PC-9 (cell line): ENCODE measurements at regions not wholly inside any gene's neighbourhood (a gene's known extent, or its start where the extent isn't known, plus 50 kb on each side); places are given as distances from the start of the nearest gene placed in this dataset.

ENCODE experiments used
- BruUV-seq: library from RNA; stranded (reverse); fragments of 400-500 nt; replicated peaks from 2 replicates; lab custom pipeline; 2021; lab: Mats Ljungman, UMichigan
- CTCF ChIA-PET: fragments of 300-600 bp; sonication (Branson Sonifier 250); formaldehyde crosslinking; loops from one replicate; lab custom pipeline; 2022; ENCODE audit warnings: antibody characterized with exemption; lab: Charles Lee
- POLR2A ChIA-PET: fragments of 300-600 bp; sonication (Branson Sonifier 250); formaldehyde crosslinking; loops from one replicate; lab custom pipeline; 2022; ENCODE audit warnings: antibody characterized with exemption; ENCODE audit not compliant: unreplicated experiment; lab: Charles Lee
- DNase-seq, 2 experiments: peaks; one replicate each; pipeline versions ENCODE4 v3.0.0 to v3.0.0-alpha.2; 2015 to 2022; ENCODE audit warnings: mixed read lengths in 1 of 2
- H2AFZ ChIP-seq: fragments of 200-600 bp; sonication (generic); 2 replicates; pipeline ENCODE4 v1.8.1; 2017; ENCODE audit warnings: antibody characterized with exemption
- H3F3A ChIP-seq: fragments of 200-600 bp; sonication (generic); 2 replicates; pipeline ENCODE4 v1.8.1; 2017; ENCODE audit warnings: antibody characterized with exemption, mild to moderate bottlenecking, low read depth; ENCODE audit not compliant: insufficient read depth
- H3K27ac ChIP-seq: fragments of 200-600 bp; sonication (generic); 2 replicates; pipeline ENCODE4 v1.6.1; 2016; ENCODE audit warnings: mixed run types
- H3K27me3 ChIP-seq: fragments of 200-600 bp; sonication (generic); 2 replicates; pipeline ENCODE4 v1.6.1; 2016; ENCODE audit warnings: low read depth, mixed run types; ENCODE audit not compliant: insufficient read depth
- H3K36me3 ChIP-seq: fragments of 200-600 bp; sonication (generic); 2 replicates; pipeline ENCODE4 v1.6.1; 2016; ENCODE audit warnings: low read depth, mixed run types
- H3K4me1 ChIP-seq: fragments of 200-600 bp; sonication (generic); replicated peaks from 2 replicates; pipeline ENCODE4 v1.6.1; 2016; ENCODE audit warnings: mixed run types; ENCODE audit not compliant: insufficient read depth
- H3K4me2 ChIP-seq: fragments of 200-600 bp; sonication (generic); 2 replicates; pipeline ENCODE4 v1.6.1; 2017; ENCODE audit warnings: mixed run types
- H3K4me3 ChIP-seq: fragments of 200-600 bp; sonication (generic); 2 replicates; pipeline ENCODE4 v1.6.1; 2016; ENCODE audit warnings: mixed run types
- H3K79me2 ChIP-seq: fragments of 200-600 bp; sonication (generic); 2 replicates; pipeline ENCODE4 v1.6.1; 2017; ENCODE audit warnings: low read depth, mixed run types
- H3K9me2 ChIP-seq: fragments of 200-600 bp; sonication (generic); 2 replicates; pipeline ENCODE4 v1.8.1; 2017; ENCODE audit warnings: mild to moderate bottlenecking; ENCODE audit not compliant: insufficient read depth
- H3K9me3 ChIP-seq: fragments of 200-600 bp; sonication (generic); 2 replicates; pipeline ENCODE4 v1.8.1; 2016; ENCODE audit warnings: low read depth; ENCODE audit not compliant: insufficient read depth
- H4K20me1 ChIP-seq: fragments of 200-600 bp; sonication (generic); 2 replicates; pipeline ENCODE4 v1.8.1; 2017; ENCODE audit not compliant: insufficient read depth
- CTCF ChIP-seq: fragments of 200-600 bp; sonication (generic); conservative IDR thresholded peaks from 2 replicates; pipeline ENCODE4 v1.6.1; 2017; ENCODE audit warnings: mixed run types, antibody characterized with exemption, mild to moderate bottlenecking, moderate library complexity
- EZH2 ChIP-seq: fragments of 200-600 bp; sonication (generic); IDR thresholded peaks from 2 replicates; pipeline ENCODE4 v1.8.0; 2017; ENCODE audit warnings: antibody characterized with exemption, low read depth
- intact Hi-C: fragments of 100-400 bp; cut with micrococcal nuclease; formaldehyde crosslinking; loops from one replicate; pipeline ENCODE4 v1.10.0; 2022; ENCODE audit not compliant: unreplicated experiment

- H3F3A ChIP-seq = no peaks in the 10 kb centered on the region
- no peak for DNase-seq
- intact Hi-C loops = no loop called here
- H3K27me3 ChIP-seq = no peaks in the 10 kb centered on the region
- BruUV-seq = no TSS peak
- no peaks in the 10 kb centered on the region for H3K9me2 ChIP-seq
- no peaks in the 10 kb centered on the region for H3K4me1 ChIP-seq
- no peaks in the 10 kb centered on the region for H3K79me2 ChIP-seq
- no peaks in the 10 kb centered on the region for H3K36me3 ChIP-seq
- H3K4me3 ChIP-seq = no peak overlapping the region
- no peaks in the 10 kb centered on the region for H4K20me1 ChIP-seq
- ChIA-PET POLR2A (no interaction called here), CTCF (no interaction called here)
- H3K4me2 ChIP-seq = no peak overlapping the region
- H3K27ac ChIP-seq = no peak overlapping the region
- H3K9me3 ChIP-seq = no peaks in the 10 kb centered on the region
- no peak overlapping the region for H2AFZ ChIP-seq
- no peak for TF ChIP-seq CTCF
- TF ChIP-seq EZH2 = no peak
Observed at GRCh38 chr2:163990541-163990940, 254.7 kb upstream of the FIGN start.

- no peak overlapping the region for H3K4me3 ChIP-seq
- H3K27ac ChIP-seq = no peak overlapping the region
- no peak for DNase-seq
- no peaks in the 10 kb centered on the region for H3K9me2 ChIP-seq
- H3K36me3 ChIP-seq = no peaks in the 10 kb centered on the region
- ChIA-PET CTCF (no interaction called here), POLR2A (no interaction called here)
- H3K79me2 ChIP-seq = no peaks in the 10 kb centered on the region
- intact Hi-C loops = no loop called here
- H4K20me1 ChIP-seq = no peaks in the 10 kb centered on the region
- no peak overlapping the region for H2AFZ ChIP-seq
- no peaks in the 10 kb centered on the region for H3K27me3 ChIP-seq
- H3F3A ChIP-seq = no peaks in the 10 kb centered on the region
- no TSS peak for BruUV-seq
- no peaks in the 10 kb centered on the region for H3K9me3 ChIP-seq
- H3K4me2 ChIP-seq = no peak overlapping the region
- TF ChIP-seq CTCF (no peak), EZH2 (no peak)
- no peaks in the 10 kb centered on the region for H3K4me1 ChIP-seq
Observed at GRCh38 chr2:163990101-163990500, 254.3 kb upstream of the FIGN start.

- Histone ChIP-seq H3K79me2 (no peaks in the 10 kb centered on the region), H3K9me3 (no peaks in the 10 kb centered on the region), H4K20me1 (no peaks in the 10 kb centered on the region), H3K4me3 (no peak overlapping the region), H3K36me3 (no peaks in the 10 kb centered on the region), H3K27me3 (no peaks in the 10 kb centered on the region), H3K4me1 (no peaks in the 10 kb centered on the region), H3K9me2 (no peaks in the 10 kb centered on the region), H3K4me2 (no peak overlapping the region), H3F3A (no peaks in the 10 kb centered on the region), H2AFZ (no peak overlapping the region), H3K27ac (no peak overlapping the region)
- POLR2A ChIA-PET = no interaction called here
- intact Hi-C loops = no loop called here
- no peak for DNase-seq
- CTCF ChIA-PET = interaction anchor here (0.6 kb wide), 1 partner anchor 427 kb away, joined by 4 read pairs; no protein-coding TSS in a partner anchor
- TF ChIP-seq EZH2 (no peak), CTCF (no peak)
- BruUV-seq = no TSS peak
Observed at GRCh38 chr2:163987175-163987940, 251.6 kb upstream of the FIGN start.
